NT2/D1 (cell line): ENCODE measurements at regions not wholly inside any gene's neighbourhood (a gene's known extent, or its start where the extent isn't known, plus 50 kb on each side); places are given as distances from the start of the nearest gene placed in this dataset.

Source experiments
- SUZ12 ChIP-seq: IDR thresholded peaks from 2 replicates; pipeline ENCODE4 v1.6.1; 2011; ENCODE audit not compliant: insufficient read length, insufficient read depth; ENCODE audit errors: extremely low read depth
- YY1 ChIP-seq: IDR thresholded peaks from 2 replicates; pipeline ENCODE4 v1.6.1; 2011; ENCODE audit not compliant: insufficient read length, insufficient read depth
- ZNF274 ChIP-seq: IDR thresholded peaks from 2 replicates; pipeline ENCODE4 v1.6.1; 2011; ENCODE audit warnings: mild to moderate bottlenecking, low read depth, low read length

- no peak for TF ChIP-seq SUZ12
- no peak for TF ChIP-seq ZNF274
- no peak for TF ChIP-seq YY1
These were observed 82.1 kb downstream of the TNP1 start for GRCh38 chr2:216777637-216778273.
